Subcutaneous abdominal adipose tissue (tissue), 5 donors: ENCODE measurements at regions not wholly inside any gene's neighbourhood (a gene's known extent, or its start where the extent isn't known, plus 50 kb on each side); places are given as distances from the start of the nearest gene placed in this dataset.

ENCODE experiments used
- H3K27ac ChIP-seq: one replicate; pipeline ENCODE4 v1.7.0; 2013; ENCODE audit warnings: low read depth, mild to moderate bottlenecking, inconsistent platforms, low read length, moderate library complexity
- H3K27me3 ChIP-seq, 5 donors: one replicate each; pipeline ENCODE4 v1.7.0; 2013; ENCODE audit warnings: low read length in 5 of 5, inconsistent platforms in 1 of 5; ENCODE audit not compliant: control insufficient read depth in 5 of 5, insufficient read depth in 4 of 5
- H3K36me3 ChIP-seq, 5 donors: one replicate each; pipeline ENCODE4 v1.7.0; 2013; ENCODE audit warnings: low read length in 5 of 5; ENCODE audit not compliant: control insufficient read depth in 5 of 5, insufficient read depth in 5 of 5
- H3K4me1 ChIP-seq, 5 donors: one replicate each; pipeline ENCODE4 v1.7.0; 2013; ENCODE audit warnings: low read length in 5 of 5, mild to moderate bottlenecking in 3 of 5, moderate library complexity in 1 of 5; ENCODE audit not compliant: control insufficient read depth in 5 of 5, insufficient read depth in 5 of 5
- H3K4me3 ChIP-seq, 5 donors: one replicate each; pipeline ENCODE4 v1.7.0; 2013; ENCODE audit warnings: low read length in 5 of 5, low read depth in 1 of 5
- H3K9ac ChIP-seq, 5 donors: one replicate each; pipeline ENCODE4 v1.7.0; 2013; ENCODE audit warnings: low read length in 5 of 5, mild to moderate bottlenecking in 4 of 5, moderate library complexity in 3 of 5
- H3K9me3 ChIP-seq, 5 donors: one replicate each; pipeline ENCODE4 v1.7.0; 2013; ENCODE audit warnings: low read length in 5 of 5; ENCODE audit not compliant: control insufficient read depth in 5 of 5
- donor health status: healthy.
- donor health status: healthy.
- donor health status: healthy.
- donor health status: healthy.
- donor health status: healthy.

DNA sequence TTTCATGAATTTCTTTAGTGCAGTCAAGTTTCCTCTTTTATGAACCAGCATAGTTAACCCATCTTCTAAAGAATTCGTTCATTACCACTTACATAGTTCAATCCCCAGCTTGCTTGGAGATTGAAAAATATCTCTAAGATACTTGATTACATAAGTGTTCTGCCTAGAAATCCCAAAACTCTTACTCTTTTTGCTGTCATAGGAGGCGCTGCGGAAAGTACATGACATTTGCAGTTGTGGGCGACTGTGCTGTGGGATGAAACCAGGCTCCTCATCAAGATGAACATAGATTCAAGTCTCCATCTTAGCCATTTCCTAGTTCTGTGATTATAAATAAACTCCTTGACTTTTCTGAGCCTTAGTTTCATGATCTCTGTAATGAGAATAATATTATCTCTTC lies 107.1 kb upstream of the SORBS2 start:
- Histone ChIP-seq H3K4me3 (no peak overlapping the region), H3K27me3 (peaks cover 0 to 2% (median 0%) of the 10 kb centered on the region in 5 donors), H3K4me1 (peaks cover 0 to 3% (median 0%) of the 10 kb centered on the region in 5 donors), H3K36me3 (no peaks in the 10 kb centered on the region), H3K9me3 (peaks cover 0 to 2% (median 0%) of the 10 kb centered on the region in 5 donors), H3K9ac (no peak overlapping the region), H3K27ac (no peak overlapping the region)

DNA sequence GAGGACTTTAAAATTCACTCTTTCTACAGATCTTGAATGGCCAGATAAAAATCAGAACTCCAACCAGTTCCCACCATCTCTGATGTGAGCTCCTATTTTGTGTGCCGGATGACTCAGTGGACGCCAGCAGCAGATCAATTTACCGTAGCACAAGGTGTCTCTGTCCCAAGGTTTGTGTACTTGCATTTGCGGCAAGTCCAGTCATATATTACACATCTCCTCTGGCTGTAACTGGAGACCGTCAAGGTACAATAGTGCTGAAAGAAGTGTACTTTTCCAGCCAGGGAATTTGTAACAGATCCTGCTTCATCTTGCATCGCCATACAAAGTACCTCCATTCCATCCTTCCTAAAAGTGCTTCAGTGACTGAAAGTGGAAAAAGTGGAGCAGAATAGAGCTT lies 108.2 kb upstream of the SORBS2 start:
- Histone ChIP-seq H3K9me3 (peaks cover 0 to 2% (median 0%) of the 10 kb centered on the region in 5 donors), H3K9ac (no peak overlapping the region), H3K4me1 (peaks cover 0 to 3% (median 0%) of the 10 kb centered on the region in 5 donors), H3K27me3 (peaks cover 0 to 2% (median 0%) of the 10 kb centered on the region in 5 donors), H3K27ac (no peak overlapping the region), H3K4me3 (no peak overlapping the region), H3K36me3 (no peaks in the 10 kb centered on the region)

- Histone ChIP-seq H3K27me3 (peaks cover 0 to 2% (median 0%) of the 10 kb centered on the region in 5 donors), H3K36me3 (no peaks in the 10 kb centered on the region), H3K9ac (no peak overlapping the region), H3K4me3 (no peak overlapping the region), H3K9me3 (peaks cover 0 to 2% (median 0%) of the 10 kb centered on the region in 5 donors), H3K4me1 (peaks cover 0 to 3% (median 0%) of the 10 kb centered on the region in 5 donors), H3K27ac (no peak overlapping the region)
Measured at GRCh38 chr4:185920691-185921260, 108.8 kb upstream of the SORBS2 start.

DNA sequence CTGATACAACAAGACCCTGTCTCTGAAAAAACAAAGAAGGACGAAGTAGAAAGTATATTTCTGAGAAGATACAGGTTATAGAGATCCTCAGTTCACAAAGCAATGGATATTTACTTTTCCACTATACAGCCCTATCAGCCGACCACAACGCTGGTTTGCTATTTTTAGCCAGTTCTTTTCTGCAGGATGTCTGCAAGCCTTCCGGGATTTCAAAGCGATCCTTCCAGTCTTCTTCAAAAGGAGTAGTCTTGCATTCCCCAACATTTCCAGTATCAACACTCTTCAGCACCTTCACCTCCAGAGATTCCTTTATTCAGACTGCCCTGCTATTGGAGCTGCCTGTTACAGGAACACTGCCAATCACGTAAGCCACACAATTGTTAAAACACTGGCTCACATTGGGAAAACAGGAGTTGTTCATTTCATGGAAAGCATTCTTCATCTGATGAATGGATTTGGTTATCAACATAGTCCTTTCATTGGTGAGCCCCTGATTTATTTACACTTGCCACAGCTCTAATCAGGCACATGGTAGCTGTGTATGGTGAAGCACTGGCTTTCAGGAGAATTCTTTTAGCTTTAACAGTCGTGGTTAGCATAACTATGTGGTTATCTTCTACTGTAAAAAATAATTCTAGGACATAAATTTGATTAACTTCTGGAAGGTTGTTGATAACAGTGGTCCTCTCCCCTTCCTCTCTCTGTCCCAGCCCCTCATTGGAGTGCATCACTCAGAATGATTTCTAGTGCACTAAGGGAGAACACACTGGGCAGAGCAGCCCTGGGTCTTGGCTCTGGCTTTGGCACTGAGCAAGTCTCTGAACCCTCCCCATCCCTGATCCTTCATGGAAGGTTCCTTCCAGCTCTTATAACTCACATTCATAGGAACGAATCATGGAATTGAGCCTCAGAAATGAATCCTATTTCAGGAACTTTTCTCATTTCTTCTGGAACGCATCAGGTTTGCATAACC lies 109.9 kb upstream of the SORBS2 start:
- H3K9ac ChIP-seq = no peak overlapping the region
- H3K36me3 ChIP-seq = no peaks in the 10 kb centered on the region
- peak overlapping the region in 1 of 5 donors; percentile 4 for H3K4me3 ChIP-seq
- H3K27me3 ChIP-seq = peaks cover 0 to 2% (median 0%) of the 10 kb centered on the region in 5 donors
- H3K4me1 ChIP-seq = peaks cover 0 to 3% (median 0%) of the 10 kb centered on the region in 5 donors
- peaks cover 0 to 2% (median 0%) of the 10 kb centered on the region in 5 donors for H3K9me3 ChIP-seq
- no peak overlapping the region for H3K27ac ChIP-seq

- H3K4me3 ChIP-seq = no peak overlapping the region
- H3K27ac ChIP-seq = no peak overlapping the region
- peaks cover 0 to 3% (median 0%) of the 10 kb centered on the region in 5 donors for H3K4me1 ChIP-seq
- peaks cover 0 to 2% (median 0%) of the 10 kb centered on the region in 5 donors for H3K9me3 ChIP-seq
- no peaks in the 10 kb centered on the region for H3K27me3 ChIP-seq
- no peaks in the 10 kb centered on the region for H3K36me3 ChIP-seq
- no peak overlapping the region for H3K9ac ChIP-seq
Measured at GRCh38 chr4:185924458-185925044, 112.6 kb upstream of the SORBS2 start.

- no peak overlapping the region for H3K27ac ChIP-seq
- H3K9me3 ChIP-seq = peaks cover 0 to 2% (median 0%) of the 10 kb centered on the region in 5 donors
- no peaks in the 10 kb centered on the region for H3K27me3 ChIP-seq
- H3K9ac ChIP-seq = no peak overlapping the region
- H3K36me3 ChIP-seq = no peaks in the 10 kb centered on the region
- no peak overlapping the region for H3K4me3 ChIP-seq
- H3K4me1 ChIP-seq = peaks cover 0 to 3% (median 0%) of the 10 kb centered on the region in 5 donors
Measured at GRCh38 chr4:185925910-185926360, 113.9 kb upstream of the SORBS2 start.

- no peak overlapping the region for H3K4me3 ChIP-seq
- no peaks in the 10 kb centered on the region for H3K36me3 ChIP-seq
- H3K9ac ChIP-seq = no peak overlapping the region
- H3K9me3 ChIP-seq = no peaks in the 10 kb centered on the region
- peaks cover 0 to 10% (median 6%) of the 10 kb centered on the region in 5 donors for H3K4me1 ChIP-seq
- no peak overlapping the region for H3K27ac ChIP-seq
- H3K27me3 ChIP-seq = peaks cover 0 to 2% (median 0%) of the 10 kb centered on the region in 5 donors
Measured at GRCh38 chr4:185931375-185931774, 119.4 kb upstream of the SORBS2 start.

- H3K4me1 ChIP-seq = peaks cover 0 to 10% (median 6%) of the 10 kb centered on the region in 5 donors
- H3K9me3 ChIP-seq = no peaks in the 10 kb centered on the region
- no peak overlapping the region for H3K27ac ChIP-seq
- H3K27me3 ChIP-seq = peaks cover 0 to 2% (median 0%) of the 10 kb centered on the region in 5 donors
- peak overlapping the region in 3 of 5 donors; percentile 0 to 49 (median 24) for H3K4me3 ChIP-seq
- H3K9ac ChIP-seq = no peak overlapping the region
- H3K36me3 ChIP-seq = no peaks in the 10 kb centered on the region
Measured at GRCh38 chr4:185931986-185932385, 120.0 kb upstream of the SORBS2 start.

DNA sequence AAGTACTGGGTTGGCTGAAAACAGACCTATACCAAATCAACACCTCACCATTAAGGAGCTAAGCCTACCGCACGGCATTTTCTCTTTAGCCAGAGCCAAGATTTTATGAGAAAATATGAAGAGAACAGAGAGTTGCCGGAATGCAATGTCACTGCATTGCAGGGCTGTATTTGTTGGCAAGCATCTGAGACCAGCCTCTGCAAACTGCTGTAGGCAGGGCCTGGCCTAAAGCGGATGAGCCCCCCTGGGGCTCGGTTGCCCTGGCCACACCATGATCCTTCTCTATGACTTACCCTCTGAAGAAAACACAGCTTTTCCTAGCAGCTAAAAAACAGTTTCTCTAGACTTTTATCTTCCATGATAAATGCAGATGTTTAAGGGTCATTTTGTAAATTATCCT lies 120.5 kb upstream of the SORBS2 start:
- Histone ChIP-seq H3K4me1 (peaks cover 0 to 10% (median 6%) of the 10 kb centered on the region in 5 donors), H3K9me3 (no peaks in the 10 kb centered on the region), H3K27ac (no peak overlapping the region), H3K4me3 (peak overlapping the region in 3 of 5 donors; percentile 0 to 49 (median 24)), H3K9ac (no peak overlapping the region), H3K27me3 (peaks cover 0 to 2% (median 0%) of the 10 kb centered on the region in 5 donors), H3K36me3 (no peaks in the 10 kb centered on the region)
